GM12878 (cell line): ENCODE measurements at regions not wholly inside any gene's neighbourhood (a gene's known extent, or its start where the extent isn't known, plus 50 kb on each side); places are given as distances from the start of the nearest gene placed in this dataset.

ENCODE experiments used
- ATAC-seq: fragments of 200-7000 bp; cut with Tn5 transposase; 3 replicates; pipeline ENCODE4 v1.9.1; 2020; ENCODE audit warnings: mild to moderate bottlenecking, moderate library complexity
- BruUV-seq: library from RNA; stranded (reverse); fragments of 400-500 nt; replicated peaks from 2 replicates; lab custom pipeline; 2021; lab: Mats Ljungman, UMichigan
- CTCF ChIA-PET: fragments of 300-600 bp; sonication (Branson Sonifier 250); formaldehyde crosslinking; extraction: SDS; loops from one replicate; lab custom pipeline; 2021; ENCODE audit warnings: inconsistent platforms; lab: Yijun Ruan, JAX
- POLR2A ChIA-PET: fragments of 350-600 bp; formaldehyde crosslinking; extraction: SDS; loops from one replicate; lab custom pipeline; 2021; ENCODE audit warnings: inconsistent platforms; lab: Charles Lee
- RAD21 ChIA-PET: fragments of 300-600 bp; sonication (Branson Sonifier 250); formaldehyde crosslinking; loops from one replicate; lab custom pipeline; 2023; ENCODE audit warnings: antibody characterized with exemption; ENCODE audit not compliant: unreplicated experiment; lab: Charles Lee
- SMC1A ChIA-PET: fragments of 300-600 bp; sonication (Branson Sonifier 250); formaldehyde crosslinking; loops from one replicate; lab custom pipeline; 2023; ENCODE audit not compliant: unreplicated experiment, uncharacterized antibody; lab: Charles Lee
- DNase-seq: peaks from one replicate; pipeline ENCODE4 v3.0.0-alpha.2; 2011; ENCODE audit warnings: low read depth, low spot score
- FAIRE-seq: peaks from 3 replicates; lab custom pipeline; 2011; peaks lifted over from hg19 to GRCh38; lab: Jason Lieb, UNC
- H2AFZ ChIP-seq: 2 replicates; pipeline ENCODE4 v1.6.0; 2011; ENCODE audit warnings: low read depth, low read length, control low read depth; ENCODE audit not compliant: control insufficient read depth
- H3K27ac ChIP-seq: 2 replicates; pipeline ENCODE4 v1.5.1; 2011; ENCODE audit warnings: control low read depth; ENCODE audit not compliant: control insufficient read depth, insufficient read depth
- H3K27me3 ChIP-seq, 2 experiments: replicated peaks in 1 of 2; 2 replicates each; pipeline versions ENCODE4 v1.6.0 to v1.6.1; 2011; ENCODE audit warnings: low read length in 1 of 2; ENCODE audit not compliant: control insufficient read depth in 2 of 2, insufficient read depth in 2 of 2
- H3K36me3 ChIP-seq, 2 experiments: 2 replicates each; pipeline ENCODE4 v1.5.1; 2011; ENCODE audit warnings: low read length in 1 of 2; ENCODE audit not compliant: control insufficient read depth in 2 of 2, insufficient read depth in 2 of 2
- H3K4me1 ChIP-seq: 2 replicates; pipeline ENCODE4 v1.6.1; 2011; ENCODE audit warnings: mild to moderate bottlenecking, low read length, moderate library complexity, mixed read lengths; ENCODE audit not compliant: control insufficient read depth, insufficient read depth
- H3K4me2 ChIP-seq: 2 replicates; pipeline ENCODE4 v1.6.0; 2011; ENCODE audit warnings: control low read depth; ENCODE audit not compliant: control insufficient read depth, insufficient read depth
- H3K4me3 ChIP-seq: fragments of 200-600 bp; sonication (generic); 2 replicates; pipeline ENCODE4 v1.5.1; 2016
- H3K79me2 ChIP-seq: 2 replicates; pipeline ENCODE4 v1.6.0; 2011; ENCODE audit warnings: low read length; ENCODE audit not compliant: control insufficient read depth, insufficient read depth
- H3K9ac ChIP-seq: 2 replicates; pipeline ENCODE4 v1.8.0; 2011; ENCODE audit warnings: low read length, control low read depth, mixed read lengths; ENCODE audit not compliant: control insufficient read depth, insufficient read depth
- H3K9me3 ChIP-seq: replicated peaks from 3 replicates; pipeline ENCODE4 v1.5.1; 2011; ENCODE audit warnings: mild to moderate bottlenecking, low read length; ENCODE audit not compliant: control insufficient read depth, insufficient read depth
- H4K20me1 ChIP-seq: 2 replicates; pipeline ENCODE4 v1.6.0; 2011; ENCODE audit not compliant: control insufficient read depth, insufficient read depth
- ATF3 ChIP-seq: IDR thresholded peaks from 2 replicates; pipeline ENCODE4 v1.6.1; 2011; ENCODE audit warnings: low read depth, mild to moderate bottlenecking, low read length, moderate library complexity, borderline replicate concordance; ENCODE audit errors: extremely low read depth
- CHD1 ChIP-seq: IDR thresholded peaks from 2 replicates; pipeline ENCODE4 v1.6.1; 2012; ENCODE audit warnings: low read depth, low read length, improper control_type of control experiment
- CTCF ChIP-seq, 3 experiments: IDR thresholded peaks in 2 of 3; conservative IDR thresholded peaks in 1 of 3; 2 replicates each; pipeline ENCODE4 v1.5.1; 2011; ENCODE audit warnings: low read depth in 3 of 3, low read length in 3 of 3, mild to moderate bottlenecking in 3 of 3, control low read depth in 2 of 3, moderate library complexity in 2 of 3, inconsistent platforms in 1 of 3, mixed read lengths in 1 of 3; ENCODE audit not compliant: control insufficient read depth in 2 of 3, insufficient read depth in 1 of 3; ENCODE audit errors: extremely low read depth in 1 of 3
- ESRRA ChIP-seq: IDR thresholded peaks from 2 replicates; pipeline ENCODE4 v1.6.1; 2012; ENCODE audit warnings: mild to moderate bottlenecking, low read length, improper control_type of control experiment
- FOXK2 ChIP-seq: fragments of 450-650 bp; IDR thresholded peaks from 2 replicates; pipeline ENCODE4 v1.6.1; 2017; ENCODE audit warnings: mild to moderate bottlenecking, moderate library complexity
- NBN ChIP-seq: fragments of 450-650 bp; IDR thresholded peaks from 2 replicates; pipeline ENCODE4 v1.6.1; 2016
- NFIC ChIP-seq: IDR thresholded peaks from 2 replicates; pipeline ENCODE4 v1.6.1; 2012; ENCODE audit warnings: low read depth, mild to moderate bottlenecking, inconsistent platforms, low read length, moderate library complexity
- PAX5 ChIP-seq: IDR thresholded peaks from 2 replicates; pipeline ENCODE4 v1.6.1; 2011; ENCODE audit warnings: low read depth, low read length, borderline replicate concordance
- RAD21 ChIP-seq: IDR thresholded peaks from 2 replicates; pipeline ENCODE4 v1.6.1; 2011; ENCODE audit warnings: mild to moderate bottlenecking, low read depth, low read length, moderate library complexity; ENCODE audit not compliant: insufficient read depth
- REST ChIP-seq: IDR thresholded peaks from 2 replicates; pipeline ENCODE4 v1.6.1; 2012; ENCODE audit warnings: mild to moderate bottlenecking, low read depth, low read length
- SMAD5 ChIP-seq: IDR thresholded peaks from 2 replicates; pipeline ENCODE4 v1.6.1; 2016; ENCODE audit warnings: antibody characterized with exemption, low read depth
- SMC3 ChIP-seq: IDR thresholded peaks from 2 replicates; pipeline ENCODE4 v1.6.1; 2011; ENCODE audit warnings: low read length, improper control_type of control experiment, borderline replicate concordance
- STAT1 ChIP-seq: fragments of 450-650 bp; conservative IDR thresholded peaks from 2 replicates; pipeline ENCODE4 v1.6.1; 2014; ENCODE audit warnings: antibody characterized with exemption, mild to moderate bottlenecking
- STAT3 ChIP-seq: IDR thresholded peaks from 2 replicates; pipeline ENCODE4 v1.6.1; 2011; ENCODE audit warnings: low read depth, low read length, improper control_type of control experiment
- WGBS: methylation state at CpG from one replicate; pipeline ENCODE4 v1.1.6; 2016; ENCODE audit warnings: low lambda C conversion rate; ENCODE audit not compliant: insufficient replicate concordance, insufficient coverage; ENCODE audit errors: missing lambda C conversion rate; 5-methylcytosine and 5-hydroxymethylcytosine counted together
- in situ Hi-C: fragments of 300-500 bp; cut with MboI; formaldehyde crosslinking; loops from 9 replicates; pipeline ENCODE4 v1.14.3; 2018; ENCODE audit warnings: mixed read lengths
- intact Hi-C: fragments of 100-400 bp; cut with micrococcal nuclease; formaldehyde crosslinking; loops from one replicate; pipeline ENCODE4 v1.14.2; 2022; ENCODE audit not compliant: unreplicated experiment
- TF ChIP-seq, protein P1 (sequence below): IDR thresholded peaks from 2 replicates; pipeline ENCODE4 v1.6.1; 2011; ENCODE audit warnings: borderline replicate concordance, low read depth, mild to moderate bottlenecking, moderate library complexity, low read length; ENCODE audit not compliant: insufficient read depth, poor library complexity, severe bottlenecking

GRCh38 chrX:42615161-42615563 lies 162.8 kb downstream of the PPP1R2C start:
- Histone ChIP-seq H3K27me3 (no peaks in the 10 kb centered on the region), H3K36me3 (no peaks in the 10 kb centered on the region), H4K20me1 (no peaks in the 10 kb centered on the region), H3K4me3 (no peak overlapping the region), H3K9me3 (no peaks in the 10 kb centered on the region), H2AFZ (no peak overlapping the region), H3K4me2 (no peak overlapping the region), H3K4me1 (no peaks in the 10 kb centered on the region), H3K79me2 (no peaks in the 10 kb centered on the region), H3K9ac (no peak overlapping the region), H3K27ac (no peak overlapping the region)
- DNase-seq (no peak), FAIRE-seq (no peak), ATAC-seq (peak; percentile 29; the same call in 1 of the 3 replicates)
- POLR2A ChIA-PET: no interaction called here
- SMC1A ChIA-PET: interaction anchor here (1.1 to 1.7 kb wide), 3 partner anchors 16 to 37 kb away, joined by 3 read pairs; no protein-coding TSS in a partner anchor
- no peak for TF ChIP-seq NBN
- TF ChIP-seq SMAD5: no peak
- peak; percentile 16 to 33 (median 33); a peak in 3 of 6 replicates for TF ChIP-seq CTCF (IDR thresholded peaks at IDR 0.05 in 2 of 3, conservative IDR thresholded peaks at IDR 0.05 in 1 of 3; ENCODE audit: control insufficient read depth in 2 of 3, extremely low read depth in 1 of 3, insufficient read depth in 1 of 3, low read depth in 3 of 3, low read length in 3 of 3)
- no peak for TF ChIP-seq STAT1
- TF ChIP-seq REST: no peak
- TF ChIP-seq PAX5: no peak
- TF ChIP-seq CHD1: no peak
- TF ChIP-seq FOXK2: no peak
- no peak for TF ChIP-seq ATF3
- TF ChIP-seq SMC3: peak; percentile 18; the same call in 1 of the 2 replicates
- TF ChIP-seq RAD21: peak; percentile 56
- TF ChIP-seq, protein P1, sequence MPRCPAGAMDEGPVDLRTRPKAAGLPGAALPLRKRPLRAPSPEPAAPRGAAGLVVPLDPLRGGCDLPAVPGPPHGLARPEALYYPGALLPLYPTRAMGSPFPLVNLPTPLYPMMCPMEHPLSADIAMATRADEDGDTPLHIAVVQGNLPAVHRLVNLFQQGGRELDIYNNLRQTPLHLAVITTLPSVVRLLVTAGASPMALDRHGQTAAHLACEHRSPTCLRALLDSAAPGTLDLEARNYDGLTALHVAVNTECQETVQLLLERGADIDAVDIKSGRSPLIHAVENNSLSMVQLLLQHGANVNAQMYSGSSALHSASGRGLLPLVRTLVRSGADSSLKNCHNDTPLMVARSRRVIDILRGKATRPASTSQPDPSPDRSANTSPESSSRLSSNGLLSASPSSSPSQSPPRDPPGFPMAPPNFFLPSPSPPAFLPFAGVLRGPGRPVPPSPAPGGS: no peak
- no peak for TF ChIP-seq NFIC
- no peak for TF ChIP-seq ESRRA
- no peak for TF ChIP-seq STAT3
- CTCF ChIA-PET: interaction anchor here (0.6 to 1.9 kb wide), 8 partner anchors 9 to 561 kb away, joined by 3 to 8 read pairs (median 4); no protein-coding TSS in a partner anchor
- in situ Hi-C loops (no loop called here), intact Hi-C loops (loop anchor here (10.0 kb wide), 3 partner anchors 320 to 820 kb away; no protein-coding TSS in a partner anchor)
- no TSS peak for BruUV-seq
- 28% methylated on average over 1 of the region's 1 CpG for whole genome bisulfite sequencing
- RAD21 ChIA-PET: interaction anchor here (0.7 kb wide), 1 partner anchor 506 kb away, joined by 3 read pairs; no protein-coding TSS in a partner anchor
